HEK293 (cell line): ENCODE measurements at regions not wholly inside any gene's neighbourhood (a gene's known extent, or its start where the extent isn't known, plus 50 kb on each side); places are given as distances from the start of the nearest gene placed in this dataset.

Experiments
- BCL11A ChIP-seq: fragments of 450-650 bp; formaldehyde crosslinking; IDR thresholded peaks from 2 replicates; pipeline ENCODE4 v1.5.1; 2016; ENCODE audit warnings: low read depth, missing biosample characterization, missing genetic modification characterization
- YY1 ChIP-seq: fragments of 450-650 bp; formaldehyde crosslinking; IDR thresholded peaks from 2 replicates; pipeline ENCODE4 v1.5.1; 2018; ENCODE audit warnings: missing biosample characterization, missing genetic modification characterization
- ZBTB1 ChIP-seq: fragments of 450-650 bp; formaldehyde crosslinking; IDR thresholded peaks from 2 replicates; pipeline ENCODE4 v1.5.1; 2016; ENCODE audit warnings: missing biosample characterization, missing genetic modification characterization
- ZNF174 ChIP-seq: fragments of 450-650 bp; formaldehyde crosslinking; IDR thresholded peaks from 2 replicates; pipeline ENCODE4 v1.5.0; 2017; ENCODE audit warnings: missing biosample characterization, mild to moderate bottlenecking, missing genetic modification characterization
- ZNF221 ChIP-seq: fragments of 450-650 bp; formaldehyde crosslinking; IDR thresholded peaks from 2 replicates; pipeline ENCODE4 v1.5.1; 2017; ENCODE audit warnings: missing biosample characterization, missing genetic modification characterization, borderline replicate concordance
- ZNF426 ChIP-seq: fragments of 450-650 bp; formaldehyde crosslinking; IDR thresholded peaks from 2 replicates; pipeline ENCODE4 v1.5.1; 2017; ENCODE audit warnings: missing biosample characterization, missing genetic modification characterization, mild to moderate bottlenecking, inconsistent platforms, moderate library complexity
- ZNF626 ChIP-seq: fragments of 450-650 bp; sonication (Bioruptor Pico); formaldehyde crosslinking; IDR thresholded peaks from 2 replicates; pipeline ENCODE4 v1.5.1; 2018; ENCODE audit warnings: missing biosample characterization, missing genetic modification characterization, inconsistent platforms
- ZNF658 ChIP-seq: fragments of 450-650 bp; formaldehyde crosslinking; IDR thresholded peaks from 2 replicates; pipeline ENCODE4; 2016; ENCODE audit warnings: missing biosample characterization, missing genetic modification characterization
- ZNF768 ChIP-seq: fragments of 450-650 bp; formaldehyde crosslinking; IDR thresholded peaks from 2 replicates; pipeline ENCODE4 v1.5.1; 2018; ENCODE audit warnings: missing biosample characterization, mild to moderate bottlenecking, missing genetic modification characterization
- ZNF785 ChIP-seq: fragments of 450-650 bp; formaldehyde crosslinking; IDR thresholded peaks from 2 replicates; pipeline ENCODE4 v1.5.1; 2016; ENCODE audit warnings: missing biosample characterization, missing genetic modification characterization
- TF ChIP-seq, protein P1 (sequence below): fragments of 450-650 bp; formaldehyde crosslinking; IDR thresholded peaks from 2 replicates; pipeline ENCODE4 v1.5.1; 2016; ENCODE audit warnings: missing biosample characterization, missing genetic modification characterization, borderline replicate concordance
- TF ChIP-seq, protein P2 (sequence below): fragments of 450-650 bp; formaldehyde crosslinking; IDR thresholded peaks from 2 replicates; pipeline ENCODE4 v1.5.1; 2016; ENCODE audit warnings: missing biosample characterization, missing genetic modification characterization
- TF ChIP-seq, protein P3 (sequence below): fragments of 450-650 bp; formaldehyde crosslinking; IDR thresholded peaks from 2 replicates; pipeline ENCODE4 v1.5.0; 2017; ENCODE audit warnings: missing biosample characterization, missing genetic modification characterization, borderline replicate concordance

DNA sequence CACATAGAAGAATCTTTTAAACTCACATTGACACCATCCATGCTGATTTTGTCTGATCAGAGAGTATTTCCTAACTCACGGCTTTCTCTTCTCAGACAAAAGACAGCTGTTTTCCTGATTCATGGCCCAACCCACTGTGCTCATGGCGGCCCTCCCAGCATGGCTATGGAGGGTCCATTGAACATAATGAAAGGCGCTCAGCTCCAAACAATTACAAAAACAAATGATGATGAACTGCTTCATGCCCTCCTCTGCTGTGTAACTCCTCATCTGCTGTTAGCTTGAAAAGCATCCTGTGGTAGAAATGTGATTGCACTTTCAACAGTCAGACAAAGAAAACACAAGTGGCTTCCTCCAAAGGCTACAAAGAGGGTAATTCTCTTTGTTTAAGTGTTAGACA, 673.8 kb downstream of the PRELID2 start:
- TF ChIP-seq, protein P1, sequence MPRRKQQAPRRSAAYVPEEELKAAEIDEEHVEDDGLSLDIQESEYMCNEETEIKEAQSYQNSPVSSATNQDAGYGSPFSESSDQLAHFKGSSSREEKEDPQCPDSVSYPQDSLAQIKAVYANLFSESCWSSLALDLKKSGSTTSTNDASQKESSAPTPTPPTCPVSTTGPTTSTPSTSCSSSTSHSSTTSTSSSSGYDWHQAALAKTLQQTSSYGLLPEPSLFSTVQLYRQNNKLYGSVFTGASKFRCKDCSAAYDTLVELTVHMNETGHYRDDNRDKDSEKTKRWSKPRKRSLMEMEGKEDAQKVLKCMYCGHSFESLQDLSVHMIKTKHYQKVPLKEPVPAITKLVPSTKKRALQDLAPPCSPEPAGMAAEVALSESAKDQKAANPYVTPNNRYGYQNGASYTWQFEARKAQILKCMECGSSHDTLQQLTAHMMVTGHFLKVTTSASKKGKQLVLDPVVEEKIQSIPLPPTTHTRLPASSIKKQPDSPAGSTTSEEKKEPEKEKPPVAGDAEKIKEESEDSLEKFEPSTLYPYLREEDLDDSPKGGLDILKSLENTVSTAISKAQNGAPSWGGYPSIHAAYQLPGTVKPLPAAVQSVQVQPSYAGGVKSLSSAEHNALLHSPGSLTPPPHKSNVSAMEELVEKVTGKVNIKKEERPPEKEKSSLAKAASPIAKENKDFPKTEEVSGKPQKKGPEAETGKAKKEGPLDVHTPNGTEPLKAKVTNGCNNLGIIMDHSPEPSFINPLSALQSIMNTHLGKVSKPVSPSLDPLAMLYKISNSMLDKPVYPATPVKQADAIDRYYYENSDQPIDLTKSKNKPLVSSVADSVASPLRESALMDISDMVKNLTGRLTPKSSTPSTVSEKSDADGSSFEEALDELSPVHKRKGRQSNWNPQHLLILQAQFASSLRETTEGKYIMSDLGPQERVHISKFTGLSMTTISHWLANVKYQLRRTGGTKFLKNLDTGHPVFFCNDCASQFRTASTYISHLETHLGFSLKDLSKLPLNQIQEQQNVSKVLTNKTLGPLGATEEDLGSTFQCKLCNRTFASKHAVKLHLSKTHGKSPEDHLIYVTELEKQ (tag by site-specific recombination), result no peak
- TF ChIP-seq ZNF426 (no peak), ZNF768 (no peak), ZBTB1 (tag by site-specific recombination) (no peak), ZNF785 (no peak), YY1 (tag by site-specific recombination) (no peak), ZNF221 (tag by site-specific recombination) (no peak), ZNF626 (no peak), BCL11A (tag by site-specific recombination) (no peak), ZNF174 (no peak), ZNF658 (tag by site-specific recombination) (no peak)
- TF ChIP-seq, protein P2, sequence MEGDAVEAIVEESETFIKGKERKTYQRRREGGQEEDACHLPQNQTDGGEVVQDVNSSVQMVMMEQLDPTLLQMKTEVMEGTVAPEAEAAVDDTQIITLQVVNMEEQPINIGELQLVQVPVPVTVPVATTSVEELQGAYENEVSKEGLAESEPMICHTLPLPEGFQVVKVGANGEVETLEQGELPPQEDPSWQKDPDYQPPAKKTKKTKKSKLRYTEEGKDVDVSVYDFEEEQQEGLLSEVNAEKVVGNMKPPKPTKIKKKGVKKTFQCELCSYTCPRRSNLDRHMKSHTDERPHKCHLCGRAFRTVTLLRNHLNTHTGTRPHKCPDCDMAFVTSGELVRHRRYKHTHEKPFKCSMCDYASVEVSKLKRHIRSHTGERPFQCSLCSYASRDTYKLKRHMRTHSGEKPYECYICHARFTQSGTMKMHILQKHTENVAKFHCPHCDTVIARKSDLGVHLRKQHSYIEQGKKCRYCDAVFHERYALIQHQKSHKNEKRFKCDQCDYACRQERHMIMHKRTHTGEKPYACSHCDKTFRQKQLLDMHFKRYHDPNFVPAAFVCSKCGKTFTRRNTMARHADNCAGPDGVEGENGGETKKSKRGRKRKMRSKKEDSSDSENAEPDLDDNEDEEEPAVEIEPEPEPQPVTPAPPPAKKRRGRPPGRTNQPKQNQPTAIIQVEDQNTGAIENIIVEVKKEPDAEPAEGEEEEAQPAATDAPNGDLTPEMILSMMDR (tag by site-specific recombination), result no peak
- TF ChIP-seq, protein P3, sequence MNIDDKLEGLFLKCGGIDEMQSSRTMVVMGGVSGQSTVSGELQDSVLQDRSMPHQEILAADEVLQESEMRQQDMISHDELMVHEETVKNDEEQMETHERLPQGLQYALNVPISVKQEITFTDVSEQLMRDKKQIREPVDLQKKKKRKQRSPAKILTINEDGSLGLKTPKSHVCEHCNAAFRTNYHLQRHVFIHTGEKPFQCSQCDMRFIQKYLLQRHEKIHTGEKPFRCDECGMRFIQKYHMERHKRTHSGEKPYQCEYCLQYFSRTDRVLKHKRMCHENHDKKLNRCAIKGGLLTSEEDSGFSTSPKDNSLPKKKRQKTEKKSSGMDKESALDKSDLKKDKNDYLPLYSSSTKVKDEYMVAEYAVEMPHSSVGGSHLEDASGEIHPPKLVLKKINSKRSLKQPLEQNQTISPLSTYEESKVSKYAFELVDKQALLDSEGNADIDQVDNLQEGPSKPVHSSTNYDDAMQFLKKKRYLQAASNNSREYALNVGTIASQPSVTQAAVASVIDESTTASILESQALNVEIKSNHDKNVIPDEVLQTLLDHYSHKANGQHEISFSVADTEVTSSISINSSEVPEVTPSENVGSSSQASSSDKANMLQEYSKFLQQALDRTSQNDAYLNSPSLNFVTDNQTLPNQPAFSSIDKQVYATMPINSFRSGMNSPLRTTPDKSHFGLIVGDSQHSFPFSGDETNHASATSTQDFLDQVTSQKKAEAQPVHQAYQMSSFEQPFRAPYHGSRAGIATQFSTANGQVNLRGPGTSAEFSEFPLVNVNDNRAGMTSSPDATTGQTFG (tag by site-specific recombination), result no peak
